Keratinocyte (primary cell): ENCODE measurements at regions not wholly inside any gene's neighbourhood (a gene's known extent, or its start where the extent isn't known, plus 50 kb on each side); places are given as distances from the start of the nearest gene placed in this dataset.

Experiments used
- DNase-seq: peaks from one replicate; pipeline ENCODE4 v3.0.0-alpha.2; 2011; ENCODE audit warnings: low read depth, missing footprints, low spot score
- FAIRE-seq: peaks from 2 replicates; lab custom pipeline; 2011; peaks lifted over from hg19 to GRCh38; lab: Jason Lieb, UNC
- H2AFZ ChIP-seq: 2 replicates; pipeline ENCODE4 v1.6.0; 2012; ENCODE audit warnings: low read length, control low read depth, inconsistent platforms; ENCODE audit not compliant: control insufficient read depth
- H3K27ac ChIP-seq: 2 replicates; pipeline ENCODE4 v1.5.1; 2011; ENCODE audit warnings: low read length; ENCODE audit not compliant: control insufficient read depth, insufficient read depth
- H3K27me3 ChIP-seq: 3 replicates; pipeline ENCODE4 v1.6.0; 2011; ENCODE audit warnings: low read length; ENCODE audit not compliant: control insufficient read depth, insufficient read depth; ENCODE audit errors: extremely low read depth
- H3K36me3 ChIP-seq, 2 experiments: 2 replicates in 1 of 2; 3 replicates in 1 of 2; pipeline ENCODE4 v1.5.1; 2011; ENCODE audit warnings: low read length in 2 of 2, mild to moderate bottlenecking in 1 of 2; ENCODE audit not compliant: control insufficient read depth in 2 of 2, insufficient read depth in 2 of 2; ENCODE audit errors: extremely low read depth in 1 of 2
- H3K4me1 ChIP-seq: 3 replicates; pipeline ENCODE4 v1.5.1; 2011; ENCODE audit warnings: low read length; ENCODE audit not compliant: control insufficient read depth, insufficient read depth; ENCODE audit errors: extremely low read depth
- H3K4me2 ChIP-seq: 3 replicates; pipeline ENCODE4 v1.6.0; 2011; ENCODE audit warnings: low read depth, low read length; ENCODE audit not compliant: control insufficient read depth, insufficient read depth; ENCODE audit errors: extremely low read depth
- H3K4me3 ChIP-seq, 3 experiments: fragments of 200-600 bp in 1 of 3; sonication (generic) in 1 of 3; 2 replicates in 2 of 3; 3 replicates in 1 of 3; pipeline ENCODE4 v1.5.1; 2011 to 2016; ENCODE audit warnings: low read length in 3 of 3, mild to moderate bottlenecking in 3 of 3, control low read depth in 2 of 3, inconsistent platforms in 1 of 3, low read depth in 1 of 3, mixed read lengths in 1 of 3, mixed run types in 1 of 3, moderate library complexity in 1 of 3; ENCODE audit not compliant: control insufficient read depth in 2 of 3, insufficient read depth in 2 of 3; ENCODE audit errors: extremely low read depth in 1 of 3
- H3K79me2 ChIP-seq: 2 replicates; pipeline ENCODE4 v1.6.0; 2012; ENCODE audit warnings: low read length; ENCODE audit not compliant: control insufficient read depth, insufficient read depth
- H3K9ac ChIP-seq: 3 replicates; pipeline ENCODE4 v1.6.0; 2011; ENCODE audit warnings: low read length; ENCODE audit not compliant: control insufficient read depth, insufficient read depth; ENCODE audit errors: extremely low read depth
- H3K9me1 ChIP-seq: 3 replicates; pipeline ENCODE4 v1.6.0; 2011; ENCODE audit warnings: low read length; ENCODE audit not compliant: control insufficient read depth, insufficient read depth; ENCODE audit errors: extremely low read depth
- H3K9me3 ChIP-seq: 2 replicates; pipeline ENCODE4 v1.5.1; 2012; ENCODE audit warnings: low read depth, low read length; ENCODE audit not compliant: control insufficient read depth
- H4K20me1 ChIP-seq: 3 replicates; pipeline ENCODE4 v1.6.0; 2011; ENCODE audit warnings: low read length; ENCODE audit not compliant: control insufficient read depth, insufficient read depth; ENCODE audit errors: extremely low read depth
- EZH2 ChIP-seq: IDR thresholded peaks from one replicate; pipeline ENCODE4 v1.6.1; 2012; ENCODE audit warnings: inconsistent platforms, mild to moderate bottlenecking, low read length, moderate library complexity
- dilution Hi-C: fragments of 300-500 bp; cut with MboI; formaldehyde crosslinking; loops from one replicate; pipeline ENCODE4 v1.7.0; 2020; ENCODE audit warnings: low sequenced_read_pairs; ENCODE audit not compliant: extremely low pct_ligation_motif_present
- TF ChIP-seq, protein P1 (sequence below), 3 experiments: IDR thresholded peaks in 1 of 3; conservative IDR thresholded peaks in 1 of 3; optimal IDR thresholded peaks in 1 of 3; 2 replicates in 2 of 3; 3 replicates in 1 of 3; pipeline versions ENCODE3 to v1.5.1; 2011; ENCODE audit warnings: low read length in 3 of 3, mild to moderate bottlenecking in 3 of 3, moderate library complexity in 2 of 3, control low read depth in 1 of 3, inconsistent platforms in 1 of 3; ENCODE audit not compliant: insufficient read depth in 2 of 3; ENCODE audit errors: extremely low read depth in 1 of 3

DNA sequence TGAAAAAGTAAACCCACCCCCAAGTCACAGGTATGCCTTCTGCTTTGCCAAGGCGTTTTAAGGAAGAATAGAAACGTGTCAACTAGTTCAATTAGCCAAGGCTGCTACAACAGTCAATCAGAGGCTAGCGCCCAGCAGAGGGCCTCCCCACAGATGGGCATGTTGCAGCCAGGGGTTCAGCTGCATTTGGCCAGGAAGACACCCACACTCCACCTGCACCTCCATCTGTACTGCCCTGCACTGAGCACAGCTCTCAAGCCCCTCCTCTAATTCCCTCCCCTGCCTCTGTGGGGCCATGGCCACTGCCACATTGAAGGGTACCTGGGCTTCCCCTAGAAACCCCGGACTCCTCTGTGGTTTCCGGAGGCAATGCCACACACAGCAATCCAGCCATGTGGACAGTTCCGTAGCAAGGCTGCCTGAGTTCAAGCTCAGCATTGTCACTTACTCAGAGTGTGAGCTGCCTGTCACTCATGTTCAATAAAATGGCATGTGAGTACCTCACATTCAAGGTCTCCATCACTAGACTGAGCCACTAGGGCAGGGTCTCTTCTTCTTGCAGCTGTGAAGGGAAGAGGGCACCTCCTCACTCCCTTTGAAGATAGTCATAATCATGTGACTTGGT, 248.4 kb downstream of the IRX2 start:
- dilution Hi-C loops = no loop called here
- H3K27ac ChIP-seq = no peak overlapping the region
- FAIRE-seq (no peak), DNase-seq (no peak)
- H3K9me1 ChIP-seq = no peaks in the 10 kb centered on the region
- no peaks in the 10 kb centered on the region for H4K20me1 ChIP-seq
- no peak overlapping the region for H3K4me2 ChIP-seq
- H3K4me3 ChIP-seq = no peak overlapping the region
- H3K4me1 ChIP-seq = no peaks in the 10 kb centered on the region
- no peaks in the 10 kb centered on the region for H3K27me3 ChIP-seq
- H2AFZ ChIP-seq = no peak overlapping the region
- TF ChIP-seq, protein P1, sequence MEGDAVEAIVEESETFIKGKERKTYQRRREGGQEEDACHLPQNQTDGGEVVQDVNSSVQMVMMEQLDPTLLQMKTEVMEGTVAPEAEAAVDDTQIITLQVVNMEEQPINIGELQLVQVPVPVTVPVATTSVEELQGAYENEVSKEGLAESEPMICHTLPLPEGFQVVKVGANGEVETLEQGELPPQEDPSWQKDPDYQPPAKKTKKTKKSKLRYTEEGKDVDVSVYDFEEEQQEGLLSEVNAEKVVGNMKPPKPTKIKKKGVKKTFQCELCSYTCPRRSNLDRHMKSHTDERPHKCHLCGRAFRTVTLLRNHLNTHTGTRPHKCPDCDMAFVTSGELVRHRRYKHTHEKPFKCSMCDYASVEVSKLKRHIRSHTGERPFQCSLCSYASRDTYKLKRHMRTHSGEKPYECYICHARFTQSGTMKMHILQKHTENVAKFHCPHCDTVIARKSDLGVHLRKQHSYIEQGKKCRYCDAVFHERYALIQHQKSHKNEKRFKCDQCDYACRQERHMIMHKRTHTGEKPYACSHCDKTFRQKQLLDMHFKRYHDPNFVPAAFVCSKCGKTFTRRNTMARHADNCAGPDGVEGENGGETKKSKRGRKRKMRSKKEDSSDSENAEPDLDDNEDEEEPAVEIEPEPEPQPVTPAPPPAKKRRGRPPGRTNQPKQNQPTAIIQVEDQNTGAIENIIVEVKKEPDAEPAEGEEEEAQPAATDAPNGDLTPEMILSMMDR (optimal IDR thresholded peaks at IDR 0.05 in 1 of 3, IDR thresholded peaks at IDR 0.05 in 1 of 3, conservative IDR thresholded peaks at IDR 0.05 in 1 of 3; ENCODE audit: extremely low read depth in 1 of 3, insufficient read depth in 2 of 3, low read length in 3 of 3) = no peak
- no peak for TF ChIP-seq EZH2
- no peaks in the 10 kb centered on the region for H3K36me3 ChIP-seq
- H3K9ac ChIP-seq = no peak overlapping the region
- no peaks in the 10 kb centered on the region for H3K9me3 ChIP-seq
- no peaks in the 10 kb centered on the region for H3K79me2 ChIP-seq

DNA sequence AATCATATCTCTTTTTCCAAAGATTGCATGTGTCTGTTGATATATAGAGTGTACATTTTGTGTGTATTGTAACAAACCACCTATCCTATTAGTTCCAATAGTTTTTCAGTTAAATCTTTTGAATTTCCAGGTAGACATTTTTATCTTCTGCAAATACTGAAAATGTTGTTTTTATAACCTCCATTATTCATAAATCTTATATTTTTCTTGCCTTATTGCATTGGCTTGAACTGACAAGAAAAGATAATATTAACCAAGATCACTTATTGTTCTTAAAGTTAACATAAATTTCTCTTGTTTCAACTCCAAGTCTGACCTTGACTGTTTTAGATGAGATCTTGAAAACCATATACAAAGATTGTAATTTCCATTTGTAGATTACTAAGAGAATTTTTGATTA, 251.6 kb downstream of the IRX2 start:
- Histone ChIP-seq H3K9me3 (no peaks in the 10 kb centered on the region), H3K4me3 (no peak overlapping the region), H3K9ac (no peak overlapping the region), H3K79me2 (no peaks in the 10 kb centered on the region), H3K4me2 (no peak overlapping the region), H4K20me1 (no peaks in the 10 kb centered on the region), H3K27me3 (no peaks in the 10 kb centered on the region), H3K4me1 (no peaks in the 10 kb centered on the region), H2AFZ (no peak overlapping the region), H3K9me1 (no peaks in the 10 kb centered on the region), H3K27ac (no peak overlapping the region), H3K36me3 (no peaks in the 10 kb centered on the region)
- DNase-seq = no peak
- dilution Hi-C loops = no loop called here
- FAIRE-seq = no peak
- TF ChIP-seq, protein P1 (optimal IDR thresholded peaks at IDR 0.05 in 1 of 3, IDR thresholded peaks at IDR 0.05 in 1 of 3, conservative IDR thresholded peaks at IDR 0.05 in 1 of 3; ENCODE audit: extremely low read depth in 1 of 3, insufficient read depth in 2 of 3, low read length in 3 of 3) = no peak
- TF ChIP-seq EZH2 = no peak
